GM12874 (cell line): ENCODE measurements at regions not wholly inside any gene's neighbourhood (a gene's known extent, or its start where the extent isn't known, plus 50 kb on each side); places are given as distances from the start of the nearest gene placed in this dataset.

Experiments
- TF ChIP-seq, protein P1 (sequence below): IDR thresholded peaks from 2 replicates; pipeline ENCODE4 v1.5.1; 2011; ENCODE audit warnings: low read depth, mild to moderate bottlenecking, control low read depth, low read length, moderate library complexity; ENCODE audit not compliant: insufficient read depth

DNA sequence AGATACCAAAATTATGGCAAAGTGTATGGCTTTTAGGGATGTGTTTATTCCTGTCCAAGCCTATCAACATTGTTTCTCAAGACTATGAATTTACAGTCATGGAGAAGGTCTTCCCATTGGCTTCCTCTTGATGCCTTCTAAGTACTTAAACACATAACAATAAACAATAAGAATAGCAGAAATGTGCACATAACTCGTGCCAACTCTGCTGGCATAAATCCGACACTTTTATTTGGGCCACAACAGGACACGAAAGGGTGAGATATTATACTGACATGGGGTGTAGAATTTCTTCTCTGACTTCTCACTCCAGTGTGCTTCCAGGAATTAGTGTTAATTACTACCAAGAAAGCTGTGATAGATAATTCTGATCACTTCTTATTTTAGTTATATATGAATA lies 695.9 kb upstream of the SLC35B3 start:
- TF ChIP-seq, protein P1, sequence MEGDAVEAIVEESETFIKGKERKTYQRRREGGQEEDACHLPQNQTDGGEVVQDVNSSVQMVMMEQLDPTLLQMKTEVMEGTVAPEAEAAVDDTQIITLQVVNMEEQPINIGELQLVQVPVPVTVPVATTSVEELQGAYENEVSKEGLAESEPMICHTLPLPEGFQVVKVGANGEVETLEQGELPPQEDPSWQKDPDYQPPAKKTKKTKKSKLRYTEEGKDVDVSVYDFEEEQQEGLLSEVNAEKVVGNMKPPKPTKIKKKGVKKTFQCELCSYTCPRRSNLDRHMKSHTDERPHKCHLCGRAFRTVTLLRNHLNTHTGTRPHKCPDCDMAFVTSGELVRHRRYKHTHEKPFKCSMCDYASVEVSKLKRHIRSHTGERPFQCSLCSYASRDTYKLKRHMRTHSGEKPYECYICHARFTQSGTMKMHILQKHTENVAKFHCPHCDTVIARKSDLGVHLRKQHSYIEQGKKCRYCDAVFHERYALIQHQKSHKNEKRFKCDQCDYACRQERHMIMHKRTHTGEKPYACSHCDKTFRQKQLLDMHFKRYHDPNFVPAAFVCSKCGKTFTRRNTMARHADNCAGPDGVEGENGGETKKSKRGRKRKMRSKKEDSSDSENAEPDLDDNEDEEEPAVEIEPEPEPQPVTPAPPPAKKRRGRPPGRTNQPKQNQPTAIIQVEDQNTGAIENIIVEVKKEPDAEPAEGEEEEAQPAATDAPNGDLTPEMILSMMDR, result no peak

DNA sequence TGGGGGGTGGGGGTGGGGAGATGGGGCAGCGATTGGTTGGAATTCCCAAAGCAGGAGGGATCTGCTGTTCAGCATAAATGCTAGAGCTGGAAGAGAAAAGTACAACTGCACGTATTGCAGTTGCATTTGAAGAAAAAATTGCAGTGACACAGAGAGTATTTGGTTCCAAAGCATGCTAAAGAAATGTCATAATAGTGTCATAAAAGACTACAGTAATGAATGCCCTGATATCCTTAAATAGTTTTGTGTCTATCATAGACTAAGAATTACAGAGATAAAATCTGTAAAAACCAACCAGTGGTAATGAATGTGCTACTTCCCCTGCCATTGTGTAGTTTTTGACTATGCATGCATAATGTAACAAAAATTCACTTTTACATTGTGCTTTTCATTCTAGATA lies 693.6 kb upstream of the SLC35B3 start:
- TF ChIP-seq, protein P1, result no peak

DNA sequence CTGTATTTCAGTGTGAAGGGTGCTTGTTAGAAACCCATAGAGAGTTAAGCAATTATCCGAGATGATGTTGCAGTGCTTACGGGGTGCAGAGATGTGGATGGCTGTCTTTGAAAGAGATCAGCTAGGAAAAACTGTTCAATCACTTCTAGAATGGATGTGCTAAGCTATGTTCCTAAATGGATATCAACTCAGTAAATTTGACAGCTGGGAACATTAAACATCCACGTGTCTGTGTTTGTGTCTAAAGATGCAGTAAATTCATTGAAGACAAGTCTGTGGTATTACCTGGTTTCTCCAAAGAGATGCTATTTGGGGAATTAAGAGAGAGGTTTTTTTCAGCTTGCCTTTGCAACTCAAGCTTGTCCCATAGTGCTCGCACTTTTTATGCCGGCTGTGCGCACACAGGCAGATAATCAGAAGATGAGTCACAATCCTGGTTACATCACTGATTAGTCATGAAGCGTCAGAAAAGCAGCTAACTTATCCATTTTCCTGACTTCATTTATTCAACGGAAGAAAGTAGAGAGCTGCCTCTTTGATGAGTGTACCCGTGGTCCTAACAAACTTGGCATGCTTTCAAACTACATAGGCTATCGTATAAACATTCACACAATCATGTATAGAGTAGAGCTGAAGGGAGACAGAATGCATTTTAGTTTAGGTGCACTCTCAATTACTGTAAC lies 691.7 kb upstream of the SLC35B3 start:
- TF ChIP-seq, protein P1, result no peak

DNA sequence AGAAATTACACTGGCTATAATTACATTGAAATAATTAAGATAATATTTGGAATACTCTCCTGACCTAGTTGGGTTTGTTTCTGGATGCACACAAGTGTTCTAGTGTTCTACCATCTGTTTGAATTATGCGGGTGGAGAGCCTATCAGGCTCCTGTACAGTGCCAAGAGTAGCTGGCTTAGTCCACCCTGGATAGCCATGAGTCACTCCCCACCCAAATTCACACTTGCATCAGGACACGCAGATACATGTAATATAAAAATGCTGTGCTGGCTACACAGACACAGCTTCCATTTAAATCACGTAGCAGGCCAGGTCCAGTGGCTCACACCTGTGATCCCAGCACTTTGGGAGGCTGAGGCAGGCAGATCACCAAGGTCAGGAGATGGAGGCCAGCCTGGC lies 686.2 kb upstream of the SLC35B3 start:
- TF ChIP-seq, protein P1, result no peak

DNA sequence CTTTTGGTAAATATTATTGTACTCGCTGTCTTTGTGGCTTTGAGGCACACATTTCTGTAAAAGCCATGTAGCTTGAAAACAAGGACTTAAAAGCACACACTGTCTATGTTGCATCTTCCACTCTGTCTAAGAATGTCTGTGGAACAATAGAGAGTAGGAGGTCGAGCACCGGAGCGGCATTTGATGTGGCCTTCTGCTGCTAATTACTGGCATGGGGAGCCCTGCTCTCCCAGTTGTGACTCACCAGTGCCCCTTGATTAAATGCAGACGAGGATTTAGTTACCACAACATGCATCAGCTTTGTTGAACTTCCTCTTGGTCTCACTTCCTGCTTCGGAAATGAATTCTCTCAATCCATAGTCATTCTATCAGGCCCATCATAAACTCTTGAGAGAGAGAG lies 680.7 kb upstream of the SLC35B3 start:
- TF ChIP-seq, protein P1, result no peak

DNA sequence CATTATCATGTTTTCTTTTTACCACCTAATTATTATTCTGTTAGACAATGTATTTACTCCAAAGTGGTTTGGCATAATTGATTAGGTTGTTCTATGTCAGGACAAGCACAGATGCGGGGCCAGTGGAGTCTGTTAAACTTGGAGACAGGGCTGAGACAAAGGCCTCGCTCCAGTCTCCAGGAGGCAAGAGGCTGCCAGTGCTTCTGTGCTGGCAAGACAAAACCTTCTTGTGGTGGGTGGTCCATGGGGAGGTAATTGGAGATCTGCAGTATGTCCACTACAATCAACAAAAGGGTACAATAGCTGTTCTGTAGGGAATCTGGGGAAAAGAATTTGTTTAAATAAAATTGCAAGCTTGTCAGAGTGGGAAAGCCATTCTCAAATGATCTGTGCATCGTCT lies 677.2 kb upstream of the SLC35B3 start:
- TF ChIP-seq, protein P1, result no peak

DNA sequence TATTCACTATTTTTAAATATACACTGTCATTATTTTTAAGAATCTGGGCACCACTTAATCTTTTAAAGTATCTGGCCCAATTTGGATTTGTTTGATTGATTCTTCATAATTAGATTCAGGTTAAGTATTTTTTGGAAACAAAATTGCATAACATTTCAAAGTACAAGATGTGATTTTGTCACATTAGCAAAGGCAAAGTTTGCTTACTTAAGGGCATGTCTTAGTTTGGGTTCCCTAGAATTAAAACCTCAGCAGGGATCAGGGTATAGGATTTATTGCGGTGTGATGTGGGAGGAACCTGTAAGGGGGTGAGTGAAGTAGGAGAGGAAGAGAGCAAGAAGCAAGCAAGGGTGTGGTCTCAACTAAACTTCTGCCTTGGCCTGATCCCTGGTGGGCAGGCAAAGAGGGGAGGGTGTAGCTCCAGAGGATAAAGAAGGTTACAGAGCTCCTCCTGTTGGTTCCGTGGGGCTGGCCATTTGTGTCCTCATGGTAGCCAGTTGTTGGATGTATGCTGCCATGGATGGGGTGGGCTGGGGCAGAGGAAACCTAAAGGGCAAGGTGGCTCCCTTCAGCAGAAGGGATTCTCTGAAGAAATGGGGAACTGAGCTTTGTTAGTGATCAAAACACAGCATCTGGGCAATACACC lies 668.7 kb upstream of the SLC35B3 start:
- TF ChIP-seq, protein P1, result no peak
